ENCODE measurements at regions not wholly inside any gene's neighbourhood (a gene's known extent, or its start where the extent isn't known, plus 50 kb on each side); places are given as distances from the start of the nearest gene placed in this dataset.

DNA sequence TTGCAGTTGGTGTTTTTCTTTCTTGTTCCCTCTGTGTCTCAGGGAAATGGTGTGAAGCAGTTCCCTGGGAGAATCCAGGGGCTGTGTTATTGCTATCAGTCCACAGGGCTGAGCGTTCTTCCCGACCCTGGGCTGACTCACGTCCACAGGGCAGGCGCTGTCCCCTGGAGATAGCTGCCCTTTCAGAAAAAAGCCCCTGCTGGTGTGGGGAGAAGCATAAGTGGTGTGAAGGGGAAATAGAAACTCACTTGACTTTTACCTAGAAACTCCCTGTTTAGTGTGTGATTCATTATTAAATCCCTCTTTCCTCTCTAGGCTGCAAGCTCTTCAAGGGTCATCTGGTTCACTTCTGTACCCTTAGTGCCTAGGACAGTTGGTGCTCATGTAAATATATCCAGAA, 63.3 kb upstream of the SMNDC1 start:
- TF ChIP-seq CTCF (IDR thresholded peaks at IDR 0.05) (no peak), POLR2A (IDR thresholded peaks at IDR 0.05) (no peak)
